ENCODE measurements at regions not wholly inside any gene's neighbourhood (a gene's known extent, or its start where the extent isn't known, plus 50 kb on each side); places are given as distances from the start of the nearest gene placed in this dataset.
A peak's percentile ranks its signal among the peaks of the same experiment; 100 is the strongest.
"Not testable (repeated sequence)": the region's sequence is repeated elsewhere in the genome, so short reads cannot be mapped to it uniquely, and the experiment has no call there.

DNA sequence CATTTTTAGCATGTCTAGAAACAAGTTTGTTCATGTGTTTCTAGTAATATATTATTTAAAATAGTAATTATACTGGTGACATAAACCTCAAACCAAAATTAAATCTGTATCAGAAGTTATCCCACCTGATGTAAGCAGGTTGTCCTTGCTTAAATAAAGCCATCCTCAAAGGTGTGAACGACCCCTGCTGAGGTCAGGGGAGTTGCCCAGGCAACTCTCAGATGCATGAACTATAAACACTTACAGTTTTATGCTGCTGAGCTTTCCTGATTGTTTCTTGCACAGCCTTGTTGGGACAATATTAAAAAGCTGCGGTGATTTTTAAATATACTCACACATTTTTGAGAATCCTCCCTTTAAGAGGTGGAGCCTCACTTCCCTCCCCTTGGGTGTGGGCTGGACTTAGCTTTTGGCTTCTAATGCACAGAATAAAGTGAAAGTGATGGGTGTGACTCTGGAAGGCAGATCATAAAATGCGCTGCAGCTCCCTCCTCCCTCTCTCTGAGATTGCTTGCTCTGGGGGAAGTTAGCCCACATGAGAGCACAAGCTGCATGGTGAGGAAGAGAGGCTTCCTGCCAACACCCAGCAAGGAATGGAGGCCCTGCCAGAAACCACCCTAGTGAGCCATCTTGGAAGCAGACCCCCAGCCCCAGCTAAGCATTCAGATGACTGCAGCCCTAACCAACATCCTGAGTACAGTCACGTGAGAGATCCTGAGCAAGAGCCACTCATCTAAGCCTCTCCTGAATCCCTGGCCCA lies 152.7 kb downstream of the SKIDA1 start:
- Mint-ChIP-seq H3K4me1 (peaks cover 8 to 14% (median 9%) of the 10 kb centered on the region in 3 donors), H3K4me3 (peak overlapping the region in 2 of 3 donors; percentile 60 to 68), H3K27me3 (no peaks in the 10 kb centered on the region), H3K27ac (peak overlapping the region; percentile 76 to 83), H3K9me3 (no peaks in the 10 kb centered on the region), H3K36me3 (no peaks in the 10 kb centered on the region)
- H3K27ac ChIP-seq (ENCODE audit: low read length), result no peak overlapping the region
- ATAC-seq (replicated peaks in 1 of 4) (peak; percentile 85 to 99 (median 91)), DNase-seq (peak in 34 of 35 experiments; percentile 2 to 62 (median 23))
- no peaks in the 10 kb centered on the region for H3K27me3 ChIP-seq (replicated peaks in 1 of 2; ENCODE audit: control insufficient read depth in 2 of 2, extremely low read depth in 1 of 2, insufficient read depth in 2 of 2, low read length in 1 of 2)
- ChIA-PET CTCF (no interaction called here), POLR2A (no interaction called here)
- no peaks in the 10 kb centered on the region for H3K36me3 ChIP-seq (ENCODE audit: control insufficient read depth in 2 of 2, extremely low read depth in 1 of 2, insufficient read depth in 1 of 2, low read length in 1 of 2)
- no peaks in the 10 kb centered on the region for H3K9me3 ChIP-seq
- peak overlapping the region in 1 of 2 donors; percentile 4 for H3K4me3 ChIP-seq (ENCODE audit: control insufficient read depth in 1 of 2, extremely low read depth in 1 of 2, low read length in 1 of 2)
- H3K4me1 ChIP-seq (ENCODE audit: control insufficient read depth in 1 of 2, extremely low read depth in 1 of 2, insufficient read depth in 2 of 2, low read length in 2 of 2), result peaks cover 11 to 12% of the 10 kb centered on the region in 2 experiments
- WGBS (ENCODE audit: insufficient coverage), result 60% methylated on average over 1 of the region's 4 CpGs

DNA sequence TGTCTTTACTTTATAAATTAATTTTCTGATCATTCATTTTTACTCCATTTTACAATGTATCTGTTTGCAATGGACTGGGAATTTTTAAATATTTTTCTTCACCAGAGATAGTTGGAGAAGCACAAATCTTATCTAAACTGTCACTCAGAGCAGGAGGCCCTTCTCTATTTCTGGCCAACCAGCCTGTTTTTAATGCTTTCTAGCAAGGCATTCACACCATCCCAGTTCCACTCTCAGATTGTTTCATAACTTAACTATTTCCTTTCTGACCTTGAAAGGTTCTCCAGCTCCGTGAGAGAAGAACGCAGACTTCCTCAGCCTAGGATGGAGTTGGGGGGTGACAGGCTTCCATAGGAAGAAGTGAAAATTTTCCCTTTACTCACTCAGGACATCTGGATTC lies 155.8 kb downstream of the SKIDA1 start:
- no peaks in the 10 kb centered on the region for H3K27me3 ChIP-seq (replicated peaks in 1 of 2; ENCODE audit: control insufficient read depth in 2 of 2, extremely low read depth in 1 of 2, insufficient read depth in 2 of 2, low read length in 1 of 2)
- no peak overlapping the region for H3K4me3 Mint-ChIP-seq
- no peaks in the 10 kb centered on the region for H3K9me3 ChIP-seq
- H3K9me3 Mint-ChIP-seq, result no peaks in the 10 kb centered on the region
- no peak overlapping the region for H3K4me3 ChIP-seq (ENCODE audit: control insufficient read depth in 1 of 2, extremely low read depth in 1 of 2, low read length in 1 of 2)
- H3K36me3 Mint-ChIP-seq, result no peaks in the 10 kb centered on the region
- H3K4me1 Mint-ChIP-seq, result peaks cover 8 to 14% (median 9%) of the 10 kb centered on the region in 3 donors
- H3K27ac ChIP-seq (ENCODE audit: low read length), result no peak overlapping the region
- CTCF ChIA-PET, result no interaction called here
- DNase-seq, result no peak
- no peak for ATAC-seq (replicated peaks in 1 of 4)
- H3K36me3 ChIP-seq (ENCODE audit: control insufficient read depth in 2 of 2, extremely low read depth in 1 of 2, insufficient read depth in 1 of 2, low read length in 1 of 2), result no peaks in the 10 kb centered on the region
- WGBS (ENCODE audit: insufficient coverage), result no CpG with 5 or more reads among the region's 2 CpGs
- H3K4me1 ChIP-seq (ENCODE audit: control insufficient read depth in 1 of 2, extremely low read depth in 1 of 2, insufficient read depth in 2 of 2, low read length in 2 of 2), result peaks cover 11 to 12% of the 10 kb centered on the region in 2 experiments
- no peak overlapping the region for H3K27ac Mint-ChIP-seq
- H3K27me3 Mint-ChIP-seq, result no peaks in the 10 kb centered on the region
- POLR2A ChIA-PET, result interaction anchor here (0.6 kb wide), 4 partner anchors 71 to 939 kb away, joined by 3 to 8 read pairs (median 4); no protein-coding TSS in a partner anchor

GRCh38 chr10:21368728-21369425 lies 156.6 kb downstream of the SKIDA1 start:
- Histone ChIP-seq H3K9me3 (no peaks in the 10 kb centered on the region), H3K4me3 (ENCODE audit: control insufficient read depth in 1 of 2, extremely low read depth in 1 of 2, low read length in 1 of 2) (no peak overlapping the region), H3K36me3 (ENCODE audit: control insufficient read depth in 2 of 2, extremely low read depth in 1 of 2, insufficient read depth in 1 of 2, low read length in 1 of 2) (no peaks in the 10 kb centered on the region), H3K4me1 (ENCODE audit: control insufficient read depth in 1 of 2, extremely low read depth in 1 of 2, insufficient read depth in 2 of 2, low read length in 2 of 2) (peaks cover 11 to 12% of the 10 kb centered on the region in 2 experiments), H3K27me3 (replicated peaks in 1 of 2; ENCODE audit: control insufficient read depth in 2 of 2, extremely low read depth in 1 of 2, insufficient read depth in 2 of 2, low read length in 1 of 2) (no peaks in the 10 kb centered on the region), H3K27ac (ENCODE audit: low read length) (no peak overlapping the region)
- Mint-ChIP-seq H3K9me3 (no peaks in the 10 kb centered on the region), H3K4me1 (peaks cover 8 to 12% (median 9%) of the 10 kb centered on the region in 3 donors), H3K27ac (no peak overlapping the region), H3K36me3 (no peaks in the 10 kb centered on the region), H3K4me3 (no peak overlapping the region), H3K27me3 (no peaks in the 10 kb centered on the region)
- 79% methylated on average over 2 of the region's 9 CpGs for WGBS (ENCODE audit: insufficient coverage)
- DNase-seq (no peak), ATAC-seq (replicated peaks in 1 of 4) (no peak)
- ChIA-PET POLR2A (interaction anchor here (0.6 kb wide), 3 partner anchors 836 to 1241 kb away, joined by 3 read pairs; no protein-coding TSS in a partner anchor), CTCF (no interaction called here)

GRCh38 chr10:21368022-21368582 lies 157.4 kb downstream of the SKIDA1 start:
- H3K9me3 Mint-ChIP-seq, result no peaks in the 10 kb centered on the region
- ATAC-seq (replicated peaks in 1 of 4) (no peak), DNase-seq (no peak)
- ChIA-PET POLR2A (interaction anchor here in 1 of 2 donors (0.6 kb wide), 1 partner anchor 1242 kb away, joined by 3 read pairs; no protein-coding TSS in a partner anchor), CTCF (no interaction called here)
- peaks cover 9% of the 10 kb centered on the region in 2 experiments for H3K4me1 ChIP-seq (ENCODE audit: control insufficient read depth in 1 of 2, extremely low read depth in 1 of 2, insufficient read depth in 2 of 2, low read length in 2 of 2)
- peaks cover 5 to 9% (median 5%) of the 10 kb centered on the region in 3 donors for H3K4me1 Mint-ChIP-seq
- H3K36me3 Mint-ChIP-seq, result no peaks in the 10 kb centered on the region
- H3K4me3 ChIP-seq (ENCODE audit: control insufficient read depth in 1 of 2, extremely low read depth in 1 of 2, low read length in 1 of 2), result no peak overlapping the region
- H3K9me3 ChIP-seq, result no peaks in the 10 kb centered on the region
- H3K27ac ChIP-seq (ENCODE audit: low read length), result no peak overlapping the region
- no peaks in the 10 kb centered on the region for H3K27me3 ChIP-seq (replicated peaks in 1 of 2; ENCODE audit: control insufficient read depth in 2 of 2, extremely low read depth in 1 of 2, insufficient read depth in 2 of 2, low read length in 1 of 2)
- no peaks in the 10 kb centered on the region for H3K27me3 Mint-ChIP-seq
- no peaks in the 10 kb centered on the region for H3K36me3 ChIP-seq (ENCODE audit: control insufficient read depth in 2 of 2, extremely low read depth in 1 of 2, insufficient read depth in 1 of 2, low read length in 1 of 2)
- WGBS (ENCODE audit: insufficient coverage), result 95% methylated on average over 6 of the region's 8 CpGs
- H3K27ac Mint-ChIP-seq, result no peak overlapping the region
- H3K4me3 Mint-ChIP-seq, result no peak overlapping the region

DNA sequence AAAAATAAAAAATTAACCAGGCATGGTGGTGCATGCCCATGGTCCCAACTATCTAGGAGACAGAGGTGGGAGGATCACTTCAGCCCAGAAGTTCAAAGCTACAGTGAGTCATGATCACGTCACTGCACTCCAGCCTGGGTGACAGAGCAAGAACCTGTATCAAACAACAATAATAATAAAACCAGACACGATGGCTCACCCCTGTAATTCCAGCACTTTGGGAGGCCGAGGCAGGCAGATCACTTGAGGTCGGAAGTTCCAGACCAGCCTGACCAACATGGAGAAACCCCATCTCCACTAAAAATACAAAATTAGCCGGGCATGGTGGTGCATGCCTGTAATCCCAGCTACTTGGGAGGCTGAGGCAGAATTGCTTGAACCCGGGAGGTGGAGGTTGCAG lies 159.4 kb downstream of the SKIDA1 start:
- 40% methylated on average over 1 of the region's 6 CpGs for WGBS (ENCODE audit: insufficient coverage)
- H3K9me3 Mint-ChIP-seq, H3K4me1 Mint-ChIP-seq: not testable (repeated sequence)

GRCh38 chr10:21364196-21365114 lies 161.0 kb downstream of the SKIDA1 start:
- H3K27ac ChIP-seq (ENCODE audit: low read length), result no peak overlapping the region
- no peaks in the 10 kb centered on the region for H3K36me3 Mint-ChIP-seq
- no peak overlapping the region for H3K4me3 Mint-ChIP-seq
- no peaks in the 10 kb centered on the region for H3K4me1 Mint-ChIP-seq
- H3K4me3 ChIP-seq (ENCODE audit: control insufficient read depth in 1 of 2, extremely low read depth in 1 of 2, low read length in 1 of 2), result no peak overlapping the region
- ATAC-seq (replicated peaks in 1 of 4) (no peak), DNase-seq (no peak)
- no peaks in the 10 kb centered on the region for H3K4me1 ChIP-seq (ENCODE audit: control insufficient read depth in 1 of 2, extremely low read depth in 1 of 2, insufficient read depth in 2 of 2, low read length in 2 of 2)
- WGBS (ENCODE audit: insufficient coverage), result 89% methylated on average over 2 of the region's 11 CpGs
- no peaks in the 10 kb centered on the region for H3K27me3 Mint-ChIP-seq
- no peaks in the 10 kb centered on the region for H3K36me3 ChIP-seq (ENCODE audit: control insufficient read depth in 2 of 2, extremely low read depth in 1 of 2, insufficient read depth in 1 of 2, low read length in 1 of 2)
- no peaks in the 10 kb centered on the region for H3K9me3 Mint-ChIP-seq
- no peaks in the 10 kb centered on the region for H3K9me3 ChIP-seq
- CTCF ChIA-PET, result no interaction called here
- H3K27ac Mint-ChIP-seq, result no peak overlapping the region
- POLR2A ChIA-PET, result no interaction called here
- peaks cover 0 to 5% of the 10 kb centered on the region in 2 experiments for H3K27me3 ChIP-seq (replicated peaks in 1 of 2; ENCODE audit: control insufficient read depth in 2 of 2, extremely low read depth in 1 of 2, insufficient read depth in 2 of 2, low read length in 1 of 2)

More for the DNA sequence above, 159.4 kb downstream of the SKIDA1 start:
- H3K4me3 Mint-ChIP-seq; POLR2A ChIA-PET; H3K27ac ChIP-seq (ENCODE audit: low read length); H3K9me3 ChIP-seq; H3K4me1 ChIP-seq (ENCODE audit: control insufficient read depth in 1 of 2, extremely low read depth in 1 of 2, insufficient read depth in 2 of 2, low read length in 2 of 2); H3K36me3 Mint-ChIP-seq; ATAC-seq (replicated peaks in 1 of 4); H3K27ac Mint-ChIP-seq; DNase-seq; H3K4me3 ChIP-seq (ENCODE audit: control insufficient read depth in 1 of 2, extremely low read depth in 1 of 2, low read length in 1 of 2); CTCF ChIA-PET; H3K27me3 ChIP-seq (replicated peaks in 1 of 2; ENCODE audit: control insufficient read depth in 2 of 2, extremely low read depth in 1 of 2, insufficient read depth in 2 of 2, low read length in 1 of 2); H3K27me3 Mint-ChIP-seq; H3K36me3 ChIP-seq (ENCODE audit: control insufficient read depth in 2 of 2, extremely low read depth in 1 of 2, insufficient read depth in 1 of 2, low read length in 1 of 2): not testable (repeated sequence)

Measured in T-cell (primary cell).